H1 (cell line): ENCODE measurements at regions not wholly inside any gene's neighbourhood (a gene's known extent, or its start where the extent isn't known, plus 50 kb on each side); places are given as distances from the start of the nearest gene placed in this dataset.

Source experiments
- CTCF ChIA-PET: fragments of 300-600 bp; sonication (Branson Sonifier 250); formaldehyde crosslinking; loops from one replicate; lab custom pipeline; 2021; ENCODE audit not compliant: partially characterized antibody; lab: Charles Lee
- POLR2A ChIA-PET: fragments of 300-600 bp; sonication (Branson Sonifier 250); formaldehyde crosslinking; loops from one replicate; lab custom pipeline; 2021; ENCODE audit warnings: inconsistent platforms; ENCODE audit not compliant: partially characterized antibody; lab: Charles Lee
- DNase-seq, 2 experiments: peaks; one replicate each; pipeline versions ENCODE4 v3.0.0 to v3.0.0-alpha.2; 2010 to 2022; ENCODE audit warnings: low spot score in 2 of 2, low read depth in 1 of 2, mixed read lengths in 1 of 2
- FAIRE-seq: peaks from 2 replicates; lab custom pipeline; 2011; peaks lifted over from hg19 to GRCh38; lab: Jason Lieb, UNC
- H2AFZ ChIP-seq: 2 replicates; pipeline ENCODE4 v1.8.1; 2012; ENCODE audit warnings: low read length, inconsistent platforms
- H2AK5ac ChIP-seq: 2 replicates; pipeline ENCODE4 v1.6.1; 2013; ENCODE audit warnings: low read depth, low read length
- H2BK120ac ChIP-seq: replicated peaks from 2 replicates; pipeline ENCODE3; 2013; ENCODE audit warnings: low read depth, low read length, inconsistent platforms
- H2BK12ac ChIP-seq: 2 replicates; pipeline ENCODE4 v1.6.1; 2013; ENCODE audit warnings: low read depth, low read length
- H2BK15ac ChIP-seq: 2 replicates; pipeline ENCODE4 v1.6.1; 2013; ENCODE audit warnings: low read length
- H2BK20ac ChIP-seq: 2 replicates; pipeline ENCODE4 v1.6.1; 2013; ENCODE audit warnings: low read length
- H2BK5ac ChIP-seq: 2 replicates; pipeline ENCODE4 v1.6.1; 2013; ENCODE audit warnings: low read depth, low read length
- H3K14ac ChIP-seq: 2 replicates; pipeline ENCODE4 v1.6.1; 2013; ENCODE audit warnings: inconsistent platforms; ENCODE audit not compliant: insufficient read length
- H3K18ac ChIP-seq: 2 replicates; pipeline ENCODE4 v1.6.1; 2013; ENCODE audit warnings: low read length; ENCODE audit errors: extremely low read depth
- H3K23ac ChIP-seq: 2 replicates; pipeline ENCODE4 v1.6.1; 2013; ENCODE audit warnings: inconsistent platforms; ENCODE audit not compliant: insufficient read length
- H3K23me2 ChIP-seq: 2 replicates; pipeline ENCODE4 v1.6.1; 2013; ENCODE audit warnings: low read depth, low read length
- H3K27ac ChIP-seq: 2 replicates; pipeline ENCODE4 v1.6.1; 2011; ENCODE audit warnings: low read depth, low read length, inconsistent platforms
- H3K27me3 ChIP-seq, 4 experiments: replicated peaks in 1 of 4; 1 replicate in 1 of 4; 2 replicates in 3 of 4; pipeline versions ENCODE4 v1.6.1 to v1.8.1; 2011 to 2013; ENCODE audit warnings: low read length in 3 of 4, mild to moderate bottlenecking in 3 of 4, inconsistent platforms in 2 of 4, mixed read lengths in 2 of 4, moderate library complexity in 1 of 4; ENCODE audit not compliant: control insufficient read depth in 3 of 4, insufficient read depth in 3 of 4; ENCODE audit errors: extremely low read depth in 1 of 4
- H3K36me3 ChIP-seq, 4 experiments: 2 replicates each; pipeline versions ENCODE4 v1.6.1 to v1.8.1; 2011 to 2013; ENCODE audit warnings: mild to moderate bottlenecking in 4 of 4, low read length in 3 of 4, moderate library complexity in 2 of 4, control low read depth in 1 of 4, inconsistent platforms in 1 of 4; ENCODE audit not compliant: insufficient read depth in 4 of 4, control insufficient read depth in 2 of 4
- H3K4ac ChIP-seq: replicated peaks from 2 replicates; pipeline ENCODE3; 2013; ENCODE audit warnings: low read length, low read depth, mixed read lengths, inconsistent platforms; ENCODE audit not compliant: insufficient read length
- H3K4me1 ChIP-seq, 4 experiments: replicated peaks in 1 of 4; 1 replicate in 1 of 4; 2 replicates in 3 of 4; pipeline versions ENCODE4 v1.6.1 to v1.8.1; 2011 to 2013; ENCODE audit warnings: low read length in 3 of 4, inconsistent platforms in 2 of 4, mixed read lengths in 1 of 4; ENCODE audit not compliant: insufficient read depth in 4 of 4, control insufficient read depth in 3 of 4
- H3K4me2 ChIP-seq, 2 experiments: 2 replicates each; pipeline versions ENCODE4 v1.6.1 to v1.8.1; 2011 to 2013; ENCODE audit warnings: low read depth in 2 of 2, low read length in 2 of 2, control low read depth in 1 of 2, inconsistent platforms in 1 of 2, mild to moderate bottlenecking in 1 of 2; ENCODE audit not compliant: insufficient read depth in 1 of 2
- H3K4me3 ChIP-seq, 4 experiments: fragments of 200-600, 300-600 bp in 1 of 4; sonication (generic), shearing (Covaris generic), sonication (Bioruptor Twin) in 1 of 4; 2 replicates each; pipeline versions ENCODE4 v1.5.1 to v1.8.1; 2011 to 2016; ENCODE audit warnings: low read length in 4 of 4, low read depth in 3 of 4, control low read depth in 2 of 4, inconsistent platforms in 2 of 4, mild to moderate bottlenecking in 2 of 4, mixed read lengths in 1 of 4, moderate library complexity in 1 of 4; ENCODE audit not compliant: insufficient read depth in 2 of 4; ENCODE audit errors: extremely low read depth in 1 of 4
- H3K56ac ChIP-seq: replicated peaks from 2 replicates; pipeline ENCODE3; 2013; ENCODE audit warnings: low read depth, mild to moderate bottlenecking, mixed read lengths, low read length, inconsistent platforms; ENCODE audit not compliant: insufficient read length
- H3K79me1 ChIP-seq: 2 replicates; pipeline ENCODE4 v1.6.1; 2013; ENCODE audit warnings: low read depth, low read length, control low read depth
- H3K79me2 ChIP-seq, 2 experiments: 2 replicates each; pipeline versions ENCODE4 v1.6.1 to v1.8.1; 2012 to 2013; ENCODE audit warnings: low read length in 2 of 2, mild to moderate bottlenecking in 2 of 2, inconsistent platforms in 1 of 2; ENCODE audit not compliant: insufficient read depth in 2 of 2, control insufficient read depth in 1 of 2
- H3K9ac ChIP-seq, 4 experiments: replicated peaks in 1 of 4; 1 replicate in 1 of 4; 2 replicates in 3 of 4; pipeline versions ENCODE4 v1.6.1 to v1.8.1; 2011 to 2013; ENCODE audit warnings: low read depth in 3 of 4, low read length in 3 of 4, control low read depth in 2 of 4, mild to moderate bottlenecking in 2 of 4, moderate library complexity in 2 of 4, inconsistent platforms in 1 of 4; ENCODE audit errors: extremely low read depth in 1 of 4
- H3K9me3 ChIP-seq, 2 experiments: 2 replicates each; pipeline versions ENCODE4 v1.6.1 to v1.8.1; 2012 to 2013; ENCODE audit warnings: mild to moderate bottlenecking in 2 of 2, moderate library complexity in 2 of 2, control low read depth in 1 of 2, inconsistent platforms in 1 of 2, low read depth in 1 of 2, low read length in 1 of 2, mixed read lengths in 1 of 2; ENCODE audit not compliant: insufficient read depth in 2 of 2
- H4K20me1 ChIP-seq, 2 experiments: replicated peaks in 1 of 2; 2 replicates each; pipeline versions ENCODE3 to v1.8.1; 2011 to 2013; ENCODE audit warnings: inconsistent platforms in 2 of 2, low read length in 2 of 2, mild to moderate bottlenecking in 1 of 2; ENCODE audit not compliant: insufficient read depth in 2 of 2, control insufficient read depth in 1 of 2
- H4K5ac ChIP-seq: 2 replicates; pipeline ENCODE4 v1.6.1; 2013; ENCODE audit warnings: low read length, low read depth, mixed read lengths, inconsistent platforms; ENCODE audit not compliant: insufficient read length
- H4K8ac ChIP-seq: 2 replicates; pipeline ENCODE4 v1.8.0; 2013; ENCODE audit warnings: mild to moderate bottlenecking, moderate library complexity, low read length, inconsistent platforms; ENCODE audit not compliant: insufficient read depth; ENCODE audit errors: extremely low read depth
- H4K91ac ChIP-seq: replicated peaks from 2 replicates; pipeline ENCODE3; 2013; ENCODE audit warnings: low read length, mixed read lengths, inconsistent platforms; ENCODE audit not compliant: insufficient read length
- TEAD4 ChIP-seq: IDR thresholded peaks from 2 replicates; pipeline ENCODE4 v1.6.1; 2012; ENCODE audit warnings: low read depth, low read length, inconsistent platforms, mixed read lengths
- WGBS, 2 experiments: shearing (Covaris generic) in 1 of 2; methylation state at CpG; one replicate each; pipeline versions ENCODE4 v1.1.6 to v1.1.7; 2013 to 2015; ENCODE audit warnings: low lambda C conversion rate in 2 of 2, mixed read lengths in 2 of 2, inconsistent platforms in 1 of 2, low coverage in 1 of 2, missing lambda C conversion rate in 1 of 2; ENCODE audit not compliant: insufficient replicate concordance in 2 of 2, insufficient coverage in 1 of 2, insufficient read length in 1 of 2; ENCODE audit errors: extremely low coverage in 1 of 2, missing lambda C conversion rate in 1 of 2; 5-methylcytosine and 5-hydroxymethylcytosine counted together

GRCh38 chr20:25860531-25861150 is 164.0 kb upstream of the ZNF337 start:
- no peak overlapping the region for H2BK20ac ChIP-seq
- H3K27ac ChIP-seq = no peak overlapping the region
- peaks cover 10% of the 10 kb centered on the region for H3K23me2 ChIP-seq
- ChIA-PET CTCF (no interaction called here), POLR2A (no interaction called here)
- no peaks in the 10 kb centered on the region for H3K79me1 ChIP-seq
- no peak overlapping the region for H2AK5ac ChIP-seq
- H3K18ac ChIP-seq = no peak overlapping the region
- H3K36me3 ChIP-seq = no peaks in the 10 kb centered on the region
- H3K9ac ChIP-seq = no peak overlapping the region
- H4K5ac ChIP-seq = no peak overlapping the region
- H4K91ac ChIP-seq = no peak overlapping the region
- H2BK120ac ChIP-seq = no peak overlapping the region
- peaks cover 0 to 13% (median 2%) of the 10 kb centered on the region in 4 experiments; a peak in 4 of 7 replicates for H3K4me1 ChIP-seq
- H3K79me2 ChIP-seq = no peaks in the 10 kb centered on the region
- no peak for FAIRE-seq
- no peak overlapping the region for H3K56ac ChIP-seq
- peaks cover 2 to 64% of the 10 kb centered on the region in 2 experiments; a peak in 2 of 4 replicates for H3K9me3 ChIP-seq
- no peak overlapping the region for H2BK5ac ChIP-seq
- no peak overlapping the region for H3K14ac ChIP-seq
- H4K20me1 ChIP-seq = peaks cover 0 to 1% of the 10 kb centered on the region in 2 experiments
- no peak overlapping the region for H3K4me3 ChIP-seq
- no peak overlapping the region for H3K23ac ChIP-seq
- no peak overlapping the region for H2BK12ac ChIP-seq
- H4K8ac ChIP-seq = no peak overlapping the region
- DNase-seq = no peak
- H3K4me2 ChIP-seq = peak overlapping the region in 1 of 2 experiments; percentile 78; a peak in 1 of 4 replicates
- H3K4ac ChIP-seq = no peak overlapping the region
- WGBS, 2 experiments = 70% methylated on average over 23 of the region's 23 CpGs; no CpG with 5 or more reads in 1 of the 2 experiments
- H2BK15ac ChIP-seq = no peak overlapping the region
- H3K27me3 ChIP-seq = peaks cover 37 to 83% (median 68%) of the 10 kb centered on the region in 4 experiments
- no peak overlapping the region for H2AFZ ChIP-seq
- no peak for TF ChIP-seq TEAD4
